LHCN-M2 (cell line): ENCODE measurements at regions not wholly inside any gene's neighbourhood (a gene's known extent, or its start where the extent isn't known, plus 50 kb on each side); places are given as distances from the start of the nearest gene placed in this dataset.
"Not testable (repeated sequence)": the region's sequence is repeated elsewhere in the genome, so short reads cannot be mapped to it uniquely, and the experiment has no call there.

ENCODE experiments used
- DNase-seq: peaks from one replicate; pipeline ENCODE4 v3.0.0-alpha.2; 2012; ENCODE audit warnings: low read depth

GRCh38 chr20:39778431-39778830 is 816.3 kb downstream of the DHX35 start:
- no peak for DNase-seq

- no peak for DNase-seq
Measured at GRCh38 chr20:39777610-39778009, 815.5 kb downstream of the DHX35 start.

GRCh38 chr20:39775110-39775509 is 813.0 kb downstream of the DHX35 start:
- DNase-seq, result no peak

- no peak for DNase-seq
Measured at GRCh38 chr20:39773380-39774000, 811.3 kb downstream of the DHX35 start.

- no peak for DNase-seq
Measured at GRCh38 chr20:39767352-39767751, 805.2 kb downstream of the DHX35 start.

GRCh38 chr20:39766333-39766732 is 804.2 kb downstream of the DHX35 start:
- no peak for DNase-seq

GRCh38 chr20:39762716-39763115 is 800.6 kb downstream of the DHX35 start:
- DNase-seq, result no peak

- no peak for DNase-seq
Measured at GRCh38 chr20:39758876-39759275, 796.7 kb downstream of the DHX35 start.

- no peak for DNase-seq
Measured at GRCh38 chr20:39756828-39757227, 794.7 kb downstream of the DHX35 start.

- no peak for DNase-seq
Measured at GRCh38 chr20:39756369-39756768, 794.2 kb downstream of the DHX35 start.

GRCh38 chr20:39752262-39752876 is 790.2 kb downstream of the DHX35 start:
- no peak for DNase-seq

GRCh38 chr20:39751557-39752137 is 789.5 kb downstream of the DHX35 start:
- DNase-seq, result no peak

GRCh38 chr20:39745380-39745779 is 783.2 kb downstream of the DHX35 start:
- no peak for DNase-seq

GRCh38 chr20:39738651-39739050 is 776.5 kb downstream of the DHX35 start:
- no peak for DNase-seq

- no peak for DNase-seq
Measured at GRCh38 chr20:39736434-39737327, 774.5 kb downstream of the DHX35 start.

- not testable (repeated sequence) for DNase-seq
Measured at GRCh38 chr20:39725513-39725912, 763.4 kb downstream of the DHX35 start.

- no peak for DNase-seq
Measured at GRCh38 chr20:39719293-39719692, 757.1 kb downstream of the DHX35 start.

- DNase-seq, result no peak
Measured at GRCh38 chr20:39717936-39718335, 755.8 kb downstream of the DHX35 start.

GRCh38 chr20:39716796-39717341 is 754.7 kb downstream of the DHX35 start:
- DNase-seq, result no peak

- no peak for DNase-seq
Measured at GRCh38 chr20:39713076-39713840, 751.1 kb downstream of the DHX35 start.

- no peak for DNase-seq
Measured at GRCh38 chr20:39706184-39706663, 744.1 kb downstream of the DHX35 start.
